ENCODE measurements at regions not wholly inside any gene's neighbourhood (a gene's known extent, or its start where the extent isn't known, plus 50 kb on each side); places are given as distances from the start of the nearest gene placed in this dataset.

DNA sequence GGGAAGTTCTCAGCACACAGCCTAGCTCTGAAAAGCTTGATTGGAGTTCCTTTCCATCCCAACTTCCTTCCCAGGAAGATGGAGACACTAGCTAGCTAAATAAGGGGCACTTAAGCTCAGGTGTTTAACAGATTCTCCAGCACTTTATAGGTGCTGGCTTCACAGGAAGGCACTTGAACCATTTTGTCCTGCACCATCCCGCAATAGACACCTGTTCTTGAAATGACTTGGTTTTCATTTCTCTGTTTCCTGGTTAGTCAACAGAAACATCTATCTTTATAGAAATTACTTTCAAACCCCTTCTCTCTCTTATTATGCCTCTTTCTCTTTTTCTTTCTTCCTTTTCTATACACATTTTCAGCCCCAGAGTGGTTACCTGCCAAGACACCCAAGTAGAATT lies 409.9 kb upstream of the ZFHX3 start:
- Histone ChIP-seq H3K27me3 (ENCODE audit: insufficient read depth, low read length) (no peaks in the 10 kb centered on the region), H4K20me1 (ENCODE audit: insufficient read depth, low read length) (no peaks in the 10 kb centered on the region), H3K79me2 (ENCODE audit: insufficient read depth, low read length) (no peaks in the 10 kb centered on the region), H2AFZ (ENCODE audit: low read length) (no peak overlapping the region), H3K4me3 (ENCODE audit: insufficient read depth, low read length) (no peak overlapping the region), H3K4me1 (ENCODE audit: insufficient read depth, low read length) (no peaks in the 10 kb centered on the region), H3K4me2 (ENCODE audit: insufficient read depth, low read length) (no peak overlapping the region), H3K27ac (ENCODE audit: low read depth, low read length) (no peak overlapping the region), H3K9me3 (ENCODE audit: low read depth, low read length) (no peaks in the 10 kb centered on the region), H3K36me3 (ENCODE audit: insufficient read depth, low read length) (no peaks in the 10 kb centered on the region)
- TF ChIP-seq, protein P1, sequence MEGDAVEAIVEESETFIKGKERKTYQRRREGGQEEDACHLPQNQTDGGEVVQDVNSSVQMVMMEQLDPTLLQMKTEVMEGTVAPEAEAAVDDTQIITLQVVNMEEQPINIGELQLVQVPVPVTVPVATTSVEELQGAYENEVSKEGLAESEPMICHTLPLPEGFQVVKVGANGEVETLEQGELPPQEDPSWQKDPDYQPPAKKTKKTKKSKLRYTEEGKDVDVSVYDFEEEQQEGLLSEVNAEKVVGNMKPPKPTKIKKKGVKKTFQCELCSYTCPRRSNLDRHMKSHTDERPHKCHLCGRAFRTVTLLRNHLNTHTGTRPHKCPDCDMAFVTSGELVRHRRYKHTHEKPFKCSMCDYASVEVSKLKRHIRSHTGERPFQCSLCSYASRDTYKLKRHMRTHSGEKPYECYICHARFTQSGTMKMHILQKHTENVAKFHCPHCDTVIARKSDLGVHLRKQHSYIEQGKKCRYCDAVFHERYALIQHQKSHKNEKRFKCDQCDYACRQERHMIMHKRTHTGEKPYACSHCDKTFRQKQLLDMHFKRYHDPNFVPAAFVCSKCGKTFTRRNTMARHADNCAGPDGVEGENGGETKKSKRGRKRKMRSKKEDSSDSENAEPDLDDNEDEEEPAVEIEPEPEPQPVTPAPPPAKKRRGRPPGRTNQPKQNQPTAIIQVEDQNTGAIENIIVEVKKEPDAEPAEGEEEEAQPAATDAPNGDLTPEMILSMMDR (IDR thresholded peaks at IDR 0.05; ENCODE audit: extremely low read depth, low read depth, low read length) = no peak
- DNase-seq (ENCODE audit: insufficient read length, low spot score, missing footprints) = no peak

DNA sequence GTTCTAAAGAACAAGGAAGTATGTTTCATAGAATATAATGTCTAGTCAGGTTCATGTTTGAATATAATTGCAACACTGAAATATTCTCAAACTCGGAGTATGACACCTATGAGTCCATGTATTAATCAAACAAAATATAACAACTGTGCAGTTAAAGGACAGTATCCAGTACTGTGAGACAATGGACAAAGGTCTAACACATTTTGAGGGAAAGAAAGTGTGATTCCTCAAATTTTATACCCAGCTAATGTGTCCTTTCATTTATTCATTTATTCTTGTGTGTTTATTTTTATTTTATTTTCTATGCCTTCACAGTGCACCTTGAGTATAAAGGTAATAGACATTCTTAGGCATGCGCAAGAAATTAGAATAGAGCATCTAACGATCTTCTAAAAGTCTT lies 401.0 kb upstream of the ZFHX3 start:
- Histone ChIP-seq H2AFZ (ENCODE audit: low read length) (no peak overlapping the region), H4K20me1 (ENCODE audit: insufficient read depth, low read length) (no peaks in the 10 kb centered on the region), H3K79me2 (ENCODE audit: insufficient read depth, low read length) (no peaks in the 10 kb centered on the region), H3K9me3 (ENCODE audit: low read depth, low read length) (peaks cover 7% of the 10 kb centered on the region), H3K4me3 (ENCODE audit: insufficient read depth, low read length) (no peak overlapping the region), H3K4me1 (ENCODE audit: insufficient read depth, low read length) (no peaks in the 10 kb centered on the region), H3K27me3 (ENCODE audit: insufficient read depth, low read length) (no peaks in the 10 kb centered on the region), H3K27ac (ENCODE audit: low read depth, low read length) (no peak overlapping the region), H3K4me2 (ENCODE audit: insufficient read depth, low read length) (no peak overlapping the region), H3K36me3 (ENCODE audit: insufficient read depth, low read length) (no peaks in the 10 kb centered on the region)
- no peak for DNase-seq (ENCODE audit: insufficient read length, low spot score, missing footprints)
- TF ChIP-seq, protein P1 (IDR thresholded peaks at IDR 0.05; ENCODE audit: extremely low read depth, low read depth, low read length) = no peak

DNA sequence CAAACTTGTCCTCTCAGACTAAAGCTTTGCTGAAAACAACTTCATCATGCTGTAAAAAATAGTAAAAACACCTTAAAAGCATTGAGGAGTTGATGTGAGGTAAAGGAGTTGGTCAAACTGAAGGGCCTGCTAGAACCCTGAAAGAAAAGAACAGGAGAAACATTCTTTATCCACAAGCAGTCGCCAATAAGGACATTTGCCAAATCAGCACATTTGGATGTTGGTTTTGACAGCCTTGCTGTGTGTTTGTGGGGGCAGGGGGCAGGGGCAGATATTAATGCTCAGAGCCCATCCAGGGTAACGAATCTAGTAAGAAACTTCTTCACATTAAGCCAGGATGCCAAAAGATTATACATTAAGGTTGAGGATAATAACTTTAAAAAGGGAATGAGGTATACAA lies 399.9 kb upstream of the ZFHX3 start:
- Histone ChIP-seq H3K4me3 (ENCODE audit: insufficient read depth, low read length) (no peak overlapping the region), H3K9me3 (ENCODE audit: low read depth, low read length) (peaks cover 7% of the 10 kb centered on the region), H3K79me2 (ENCODE audit: insufficient read depth, low read length) (no peaks in the 10 kb centered on the region), H3K27me3 (ENCODE audit: insufficient read depth, low read length) (no peaks in the 10 kb centered on the region), H3K36me3 (ENCODE audit: insufficient read depth, low read length) (no peaks in the 10 kb centered on the region), H3K27ac (ENCODE audit: low read depth, low read length) (no peak overlapping the region), H3K4me2 (ENCODE audit: insufficient read depth, low read length) (no peak overlapping the region), H2AFZ (ENCODE audit: low read length) (no peak overlapping the region), H4K20me1 (ENCODE audit: insufficient read depth, low read length) (no peaks in the 10 kb centered on the region), H3K4me1 (ENCODE audit: insufficient read depth, low read length) (no peaks in the 10 kb centered on the region)
- TF ChIP-seq, protein P1 (IDR thresholded peaks at IDR 0.05; ENCODE audit: extremely low read depth, low read depth, low read length) = no peak
- DNase-seq (ENCODE audit: insufficient read length, low spot score, missing footprints) = no peak

DNA sequence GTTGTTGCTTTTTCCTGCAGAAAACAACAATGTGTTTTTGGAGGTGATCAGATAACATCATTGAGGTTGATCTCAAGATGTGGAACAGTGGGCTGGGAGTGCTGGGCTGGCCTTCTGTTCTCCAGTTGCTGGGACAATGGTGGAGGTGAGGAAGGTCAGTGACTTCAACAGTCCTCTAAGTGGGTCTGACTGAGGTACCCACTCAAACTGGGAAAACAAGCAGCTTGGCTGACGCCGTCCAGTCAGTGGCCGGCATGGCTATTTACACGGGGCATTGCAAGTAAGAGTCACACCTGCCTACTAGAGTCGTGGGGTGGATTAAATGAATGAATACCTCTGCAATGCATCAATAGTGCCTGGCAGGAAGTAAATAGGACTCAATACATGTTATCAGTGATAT lies 386.7 kb upstream of the ZFHX3 start:
- DNase-seq (ENCODE audit: insufficient read length, low spot score, missing footprints) = no peak
- H3K27ac ChIP-seq (ENCODE audit: low read depth, low read length) = no peak overlapping the region

More for the DNA sequence above, 386.7 kb upstream of the ZFHX3 start:
- no peaks in the 10 kb centered on the region for H3K79me2 ChIP-seq (ENCODE audit: insufficient read depth, low read length)
- no peaks in the 10 kb centered on the region for H3K36me3 ChIP-seq (ENCODE audit: insufficient read depth, low read length)
- no peaks in the 10 kb centered on the region for H3K4me1 ChIP-seq (ENCODE audit: insufficient read depth, low read length)
- TF ChIP-seq, protein P1 (IDR thresholded peaks at IDR 0.05; ENCODE audit: extremely low read depth, low read depth, low read length) = no peak
- H2AFZ ChIP-seq (ENCODE audit: low read length) = no peak overlapping the region
- H3K9me3 ChIP-seq (ENCODE audit: low read depth, low read length) = no peaks in the 10 kb centered on the region
- H3K27me3 ChIP-seq (ENCODE audit: insufficient read depth, low read length) = no peaks in the 10 kb centered on the region
- H3K4me2 ChIP-seq (ENCODE audit: insufficient read depth, low read length) = no peak overlapping the region
- H4K20me1 ChIP-seq (ENCODE audit: insufficient read depth, low read length) = no peaks in the 10 kb centered on the region
- no peak overlapping the region for H3K4me3 ChIP-seq (ENCODE audit: insufficient read depth, low read length)
